Ammon's horn (tissue), 1 donor: ENCODE measurements at regions not wholly inside any gene's neighbourhood (a gene's known extent, or its start where the extent isn't known, plus 50 kb on each side); places are given as distances from the start of the nearest gene placed in this dataset.
"Not testable (repeated sequence)": the region's sequence is repeated elsewhere in the genome, so short reads cannot be mapped to it uniquely, and the experiment has no call there.

Experiments
- DNase-seq: peaks from one replicate; pipeline ENCODE4 v3.0.0-alpha.2; 2016; ENCODE audit warnings: low spot score

DNA sequence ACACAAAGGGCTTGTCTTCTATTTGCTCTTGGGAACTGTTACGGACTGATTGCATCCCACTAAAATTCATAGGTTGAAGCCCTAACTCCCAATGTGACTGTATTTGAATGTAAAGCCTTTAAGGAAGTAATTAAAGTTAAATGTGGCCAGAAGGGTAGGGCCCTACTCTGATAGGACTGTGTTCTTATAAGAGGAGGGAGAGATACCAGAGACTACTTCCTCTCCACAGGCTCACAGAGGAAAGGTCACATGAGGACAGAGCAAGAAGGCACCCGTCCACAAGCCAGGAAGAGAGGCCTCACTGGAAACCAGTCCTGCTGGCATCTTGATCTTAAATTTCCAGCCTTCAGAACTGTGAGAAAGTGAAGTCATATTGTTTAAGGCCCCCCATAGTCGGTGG is 211.9 kb downstream of the CDH26 start:
- DNase-seq = no peak

DNA sequence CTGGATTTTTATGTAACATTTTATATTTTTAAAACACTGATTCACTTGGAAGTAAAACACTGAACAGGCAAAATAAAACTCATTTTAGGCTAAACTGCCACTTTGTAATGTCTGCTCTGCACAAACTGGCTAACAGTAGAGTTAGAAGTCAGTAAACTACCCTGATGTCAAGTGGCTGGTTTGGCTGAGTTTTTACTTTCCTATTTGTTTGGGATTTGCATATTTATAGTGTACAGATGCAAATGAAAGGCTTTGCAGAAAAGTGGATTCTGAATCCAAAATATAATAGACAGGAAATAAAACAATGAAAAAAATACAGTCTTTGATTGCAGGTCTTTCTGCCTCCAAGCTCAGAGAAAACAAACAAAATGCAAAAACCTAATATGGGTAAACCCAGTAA is 213.1 kb downstream of the CDH26 start:
- no peak for DNase-seq

DNA sequence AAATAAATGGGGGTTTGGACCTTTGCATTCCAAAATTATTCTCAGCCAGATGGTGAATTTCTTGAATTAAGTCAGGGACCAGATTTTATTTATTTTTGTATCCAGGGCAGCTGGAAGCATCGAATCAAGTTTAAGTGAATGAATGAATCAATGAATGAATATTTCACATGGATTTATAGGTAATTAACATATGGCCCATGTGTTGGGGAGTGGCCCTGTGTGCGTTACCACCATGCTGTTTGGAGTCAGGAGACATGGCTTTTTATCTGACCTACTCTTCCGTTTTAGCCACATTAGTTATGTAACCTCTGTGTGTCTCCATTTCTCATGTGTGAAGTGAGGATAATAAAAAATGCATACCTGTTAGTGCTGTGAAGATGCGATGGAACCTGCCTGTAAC is 213.5 kb downstream of the CDH26 start:
- no peak for DNase-seq

DNA sequence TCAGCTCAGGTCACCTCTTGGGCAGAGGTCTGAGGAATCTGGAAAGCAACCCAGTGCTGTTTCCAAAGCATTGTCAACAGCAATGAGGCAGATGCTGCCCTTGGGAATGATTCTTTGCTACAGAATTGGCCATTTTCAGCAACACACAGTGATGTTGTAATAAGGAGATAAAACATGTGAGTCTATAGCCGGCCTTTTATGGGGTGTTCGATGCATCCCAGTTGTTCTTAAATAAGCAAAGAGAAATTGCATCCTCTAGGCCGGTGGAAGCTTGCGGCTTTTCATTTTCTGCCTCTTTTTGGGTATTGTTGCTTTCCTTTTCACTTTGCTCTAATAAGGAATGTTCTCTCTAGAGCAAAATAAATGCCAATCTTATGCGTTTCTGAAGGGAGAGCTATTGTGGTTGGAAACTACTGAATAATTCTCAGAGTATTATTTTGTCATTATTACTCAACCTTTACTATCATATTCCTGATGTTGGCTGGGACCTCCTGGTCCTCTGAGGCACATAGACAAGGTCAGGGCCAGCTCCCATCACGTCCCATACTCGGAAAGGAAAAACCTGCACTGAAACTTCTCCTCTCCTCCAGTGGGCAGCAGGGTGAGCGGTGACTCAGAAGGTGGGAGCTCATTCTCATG is 214.2 kb downstream of the CDH26 start:
- no peak for DNase-seq

DNA sequence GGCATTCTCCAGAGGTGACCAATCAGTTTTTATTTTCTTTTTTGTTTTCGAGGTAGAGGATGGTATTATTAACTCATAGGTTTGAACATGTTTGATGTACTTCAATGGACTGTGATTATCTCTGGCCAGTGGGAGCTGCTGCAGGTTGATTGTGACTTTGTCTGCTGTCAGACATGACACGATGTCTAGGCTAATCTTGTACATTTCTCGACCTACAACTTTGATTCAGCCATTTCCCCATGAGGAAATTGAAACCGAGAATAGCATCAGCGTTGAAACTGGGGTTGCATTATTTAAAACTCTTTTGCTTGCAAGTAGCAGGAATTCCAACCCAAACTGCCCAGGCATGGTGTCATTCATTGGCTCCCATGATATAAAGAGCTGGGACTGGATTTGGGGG is 218.9 kb downstream of the CDH26 start:
- DNase-seq = no peak

DNA sequence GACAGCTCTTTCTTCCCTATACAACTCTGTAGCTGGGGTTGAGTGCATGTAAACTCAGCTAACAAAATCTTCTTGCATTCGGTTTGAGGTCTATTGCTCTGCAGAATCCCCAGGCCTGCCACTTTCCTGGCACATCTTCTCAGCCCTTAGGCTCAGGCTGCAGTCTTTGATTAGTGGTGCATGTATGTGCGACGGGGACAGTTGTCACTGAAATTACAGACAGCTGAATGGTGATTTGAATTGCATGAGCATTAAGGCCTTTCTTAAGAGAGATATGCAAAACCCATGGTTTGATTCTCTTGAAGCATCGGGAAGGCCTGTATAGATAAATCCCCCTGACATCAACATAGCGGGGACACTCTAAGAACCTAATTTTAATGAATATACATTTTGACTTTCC is 222.8 kb downstream of the CDH26 start:
- no peak for DNase-seq

DNA sequence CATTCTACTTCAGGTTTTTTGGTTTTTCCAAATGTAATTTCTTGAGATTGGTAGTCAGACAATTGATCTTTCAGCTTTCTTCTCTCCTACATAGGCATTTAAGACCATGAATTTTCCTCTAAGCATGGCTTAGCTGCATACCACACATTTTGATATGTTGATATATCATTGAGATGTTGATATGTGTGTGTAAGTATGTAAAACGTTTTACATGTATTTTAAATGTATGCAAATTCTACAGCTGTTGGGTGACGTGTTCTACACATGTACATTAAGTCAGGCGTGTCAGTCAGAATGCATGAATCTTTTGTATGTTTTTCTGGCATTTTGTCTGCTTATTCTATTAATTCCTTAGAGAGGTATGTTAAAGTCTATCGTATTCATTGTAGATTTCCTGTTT is 228.2 kb downstream of the CDH26 start:
- DNase-seq = no peak

DNA sequence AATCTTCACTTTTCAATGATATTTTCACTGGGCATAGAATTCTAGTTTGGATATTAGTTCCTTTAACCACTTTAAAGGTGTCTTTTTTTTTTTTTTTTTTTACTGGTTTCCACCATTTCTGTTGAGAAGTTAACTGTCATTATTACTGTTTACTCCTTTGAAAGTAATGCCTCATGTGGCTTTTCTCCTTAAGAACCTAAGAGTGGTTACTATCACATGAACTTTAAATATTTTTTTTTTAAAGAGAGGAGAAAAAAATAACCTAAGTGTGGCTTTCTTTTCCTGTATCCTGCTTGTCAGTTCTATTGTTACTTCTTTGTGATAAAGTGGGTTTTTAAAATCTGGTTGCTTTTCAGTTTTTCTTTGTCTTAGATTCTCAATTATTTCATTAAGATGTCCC is 229.5 kb downstream of the CDH26 start:
- DNase-seq = no peak

DNA sequence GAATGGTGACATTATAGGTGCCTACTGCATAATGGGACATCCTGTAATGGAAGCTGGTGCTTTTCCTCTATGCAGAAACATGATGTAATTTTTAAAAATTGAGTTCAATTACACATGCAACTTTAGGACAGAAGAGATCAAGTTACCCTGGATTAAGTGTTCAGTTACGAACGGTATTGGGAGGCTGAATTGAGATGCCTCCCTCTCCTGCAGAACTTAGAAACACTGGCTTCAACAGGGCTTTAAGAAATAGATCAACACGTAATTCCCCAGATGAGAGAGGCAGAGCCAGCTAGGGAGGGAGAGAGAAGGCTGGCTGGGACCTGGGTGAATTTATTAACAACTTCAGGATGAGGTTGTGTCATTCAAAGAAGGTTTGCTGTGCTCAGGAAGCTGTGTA is 232.8 kb downstream of the CDH26 start:
- no peak for DNase-seq

DNA sequence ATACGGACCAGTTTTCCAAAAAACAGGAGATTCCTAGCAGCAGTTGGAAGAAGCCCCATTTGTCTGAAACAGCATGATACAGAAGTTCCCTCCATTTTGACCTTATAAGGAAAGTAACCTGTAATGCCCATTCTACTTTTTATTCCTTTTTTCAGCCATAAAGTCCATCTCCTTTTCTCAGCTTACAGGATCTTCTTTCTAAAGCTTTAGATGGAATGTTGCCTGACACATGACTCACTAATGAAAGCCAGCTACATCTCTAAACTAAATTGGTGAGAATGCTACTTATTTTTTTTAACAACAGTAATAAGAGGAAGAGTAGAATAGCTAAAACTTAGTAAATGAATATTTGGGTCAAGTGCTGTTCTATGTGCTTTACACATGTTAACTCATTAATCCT is 234.1 kb downstream of the CDH26 start:
- no peak for DNase-seq

DNA sequence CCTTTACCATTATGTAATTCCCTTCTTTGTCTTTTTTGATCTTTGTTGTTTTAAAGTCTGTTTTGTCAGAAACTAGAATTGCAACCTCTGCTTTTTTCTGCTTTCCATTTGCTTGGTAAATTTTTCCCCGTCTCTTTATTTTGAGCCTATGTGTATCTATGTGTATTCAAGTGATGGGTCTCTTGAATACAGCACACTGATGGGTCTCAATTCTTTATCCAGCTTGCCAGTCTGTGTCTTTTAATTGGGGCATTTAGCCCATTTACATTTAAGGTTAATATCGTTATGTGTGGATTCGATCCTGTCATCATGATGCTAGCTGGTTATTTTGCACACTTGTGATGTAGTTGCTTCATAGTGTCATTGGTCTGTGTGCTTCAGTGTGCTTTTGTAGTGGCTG is 240.9 kb downstream of the CDH26 start:
- DNase-seq = not testable (repeated sequence)

DNA sequence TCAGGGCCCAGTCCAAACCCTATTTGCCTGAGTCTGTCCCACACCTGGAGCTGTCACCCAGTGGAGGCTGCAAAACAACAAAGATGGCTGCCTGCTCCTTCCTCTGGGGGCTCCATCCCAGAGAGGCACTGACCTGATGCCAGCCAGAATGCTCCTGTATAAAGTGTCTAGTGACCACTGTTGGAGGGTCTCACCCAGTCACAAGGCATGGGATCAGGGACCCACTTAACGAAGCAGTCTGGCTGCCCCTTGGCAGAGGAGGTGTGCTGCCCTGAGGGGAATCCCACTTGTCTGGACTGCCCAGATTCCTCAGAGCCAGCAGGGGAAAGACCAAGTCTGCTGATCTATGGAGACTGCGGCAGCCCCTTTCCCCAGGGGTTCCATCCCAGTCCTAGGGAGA is 241.6 kb downstream of the CDH26 start:
- no peak for DNase-seq

DNA sequence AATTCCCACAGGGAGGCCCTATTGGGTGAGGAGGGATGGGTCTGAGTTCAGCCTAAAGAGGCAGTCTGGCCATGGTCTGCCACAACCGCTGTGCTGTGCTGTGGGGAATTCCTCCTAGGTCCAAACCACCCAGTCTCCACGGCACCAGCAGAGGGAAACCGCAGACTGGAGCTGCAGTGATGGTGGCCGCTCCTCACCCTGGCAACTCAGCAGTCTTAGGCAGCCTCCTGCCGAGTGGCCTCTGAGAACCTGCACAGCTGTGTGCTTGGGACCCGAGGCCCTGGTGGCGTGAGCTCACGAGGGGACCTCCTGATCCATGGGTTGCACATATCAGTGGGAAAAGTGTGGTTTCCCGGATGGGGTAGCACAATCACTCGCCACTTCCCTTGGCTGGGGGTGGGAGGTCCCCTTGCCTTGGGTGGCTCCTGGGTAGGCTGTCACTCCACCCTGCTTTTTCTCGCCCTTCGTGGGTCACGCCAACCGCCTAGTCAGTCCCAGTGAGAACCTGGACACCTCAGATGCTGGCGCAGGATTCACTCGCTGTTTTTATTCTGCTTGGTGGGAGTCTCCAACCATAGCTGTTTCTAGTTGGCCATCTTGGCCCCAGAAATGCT is 242.2 kb downstream of the CDH26 start:
- no peak for DNase-seq

DNA sequence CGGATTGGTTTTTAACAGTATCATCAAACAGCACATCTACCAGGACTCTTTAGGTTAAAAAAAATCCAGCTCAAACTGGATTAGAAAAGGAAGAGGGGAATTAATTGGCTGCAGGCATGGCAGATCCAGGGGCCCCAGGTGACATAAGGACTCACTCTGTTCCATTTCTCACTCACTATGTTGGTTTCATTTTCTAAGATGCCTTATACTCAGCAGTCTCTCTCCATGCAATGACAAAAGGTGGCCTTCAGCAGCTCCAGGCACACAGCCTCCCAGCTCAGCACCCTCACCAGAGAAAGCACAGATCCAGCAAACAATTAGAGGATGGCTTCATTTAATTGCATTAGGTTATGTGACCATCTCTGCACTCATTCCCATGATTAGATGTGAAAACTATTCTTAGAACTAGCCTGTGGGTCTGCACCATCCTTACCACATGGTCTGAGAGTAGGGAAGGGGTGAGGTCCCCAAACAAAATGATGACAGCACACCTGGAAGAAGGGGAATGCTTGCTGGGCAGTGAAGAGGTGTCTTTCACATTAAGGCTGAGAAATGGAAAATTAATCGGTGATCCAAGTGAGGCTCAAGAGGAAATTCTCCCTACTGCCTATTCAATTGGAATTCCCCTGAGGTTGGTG is 243.1 kb downstream of the CDH26 start:
- no peak for DNase-seq

DNA sequence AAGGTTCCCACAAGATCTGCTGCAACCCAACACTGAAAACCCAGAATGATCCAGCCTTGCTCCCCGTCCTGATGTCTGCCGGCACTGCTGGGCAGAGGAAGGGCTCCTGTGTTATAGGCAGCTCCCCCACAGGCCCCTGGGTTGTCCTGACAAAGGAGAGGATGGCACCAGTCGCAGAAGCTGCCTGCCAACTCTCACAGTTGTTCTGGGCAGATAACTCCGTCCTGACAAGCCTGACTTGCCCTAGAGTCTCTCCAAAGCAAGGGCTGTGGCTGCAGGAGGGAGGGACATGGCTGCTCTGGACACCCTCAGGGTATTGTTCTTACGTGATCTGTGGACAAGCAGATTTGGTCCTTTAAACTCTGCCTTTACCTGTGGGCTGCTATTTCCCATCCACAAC is 243.8 kb downstream of the CDH26 start:
- DNase-seq = no peak

DNA sequence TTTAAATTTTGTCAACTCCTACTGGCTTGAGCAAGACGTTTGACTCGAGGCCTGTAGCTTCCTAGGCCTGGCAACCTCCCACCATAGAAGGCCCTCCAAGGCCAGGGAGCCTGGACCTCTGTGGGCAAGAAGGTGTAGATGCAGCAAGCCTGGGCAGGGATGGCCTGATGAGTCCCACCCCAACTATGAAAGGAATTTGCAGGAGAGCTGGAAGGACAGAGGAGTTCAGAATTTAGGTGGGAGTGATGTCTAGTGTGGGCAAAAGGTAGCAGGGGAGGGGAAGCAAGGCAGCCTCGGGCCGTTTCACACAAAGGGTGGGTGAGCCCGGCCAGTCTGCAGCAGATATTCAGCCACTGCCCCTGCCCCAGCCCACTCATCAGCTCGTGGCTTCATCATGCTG is 245.2 kb downstream of the CDH26 start:
- no peak for DNase-seq

DNA sequence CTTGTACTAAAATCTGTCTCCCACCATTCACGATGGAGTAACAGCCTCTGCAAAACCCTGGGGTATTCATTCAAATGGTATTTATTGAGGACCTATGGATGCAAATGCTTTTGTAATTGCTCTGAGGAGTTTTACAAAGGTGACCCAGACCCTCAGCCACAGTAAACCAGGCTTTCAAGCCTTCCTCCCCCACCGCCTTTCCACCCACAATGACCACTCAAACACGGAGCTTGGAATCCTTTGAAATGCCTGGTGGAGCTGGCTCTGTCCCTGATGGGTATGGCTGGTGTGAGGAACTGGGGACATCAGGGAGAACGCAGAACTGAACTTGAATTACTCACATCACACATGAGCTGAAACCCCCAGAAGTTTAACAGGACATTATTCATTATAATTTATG is 246.4 kb downstream of the CDH26 start:
- no peak for DNase-seq

DNA sequence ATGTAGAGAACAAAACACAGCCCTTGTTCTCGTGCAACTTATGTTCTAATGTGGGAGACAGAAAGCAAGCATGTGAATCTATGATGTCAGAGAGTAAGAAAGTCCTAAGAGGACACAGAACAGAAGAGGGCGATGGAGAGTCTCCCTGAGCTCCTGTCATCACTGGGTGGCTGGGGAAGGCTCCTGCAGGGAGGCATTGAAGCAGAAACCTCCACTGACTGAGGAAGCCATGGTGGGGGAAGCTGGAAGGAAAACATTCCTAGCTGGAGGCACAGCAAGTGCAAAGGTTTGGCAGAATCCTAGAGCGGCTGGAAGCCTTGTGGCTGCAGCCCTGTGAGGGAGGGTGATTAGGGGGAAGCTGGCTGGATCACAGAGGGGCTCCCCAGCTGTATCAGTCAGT is 248.0 kb downstream of the CDH26 start:
- no peak for DNase-seq

DNA sequence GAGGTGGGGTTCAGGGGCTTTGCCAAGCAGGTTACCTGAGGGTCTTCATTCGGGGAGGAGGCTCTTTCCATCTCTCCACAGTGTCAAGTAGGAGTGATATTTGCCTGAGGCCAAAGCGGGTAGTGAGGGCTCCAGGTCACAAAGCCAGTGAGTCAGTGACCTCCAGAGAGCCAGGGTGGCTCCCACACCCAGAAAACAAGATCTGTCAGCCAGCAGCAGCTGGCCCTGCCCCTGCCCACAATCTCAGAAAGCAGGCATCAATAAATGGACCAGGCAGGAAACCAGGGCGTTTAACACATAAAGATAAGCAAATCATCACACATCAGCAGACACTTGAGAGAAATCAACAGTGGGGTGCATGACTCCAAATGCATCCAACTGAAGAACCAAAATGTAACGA is 250.8 kb downstream of the CDH26 start:
- no peak for DNase-seq

DNA sequence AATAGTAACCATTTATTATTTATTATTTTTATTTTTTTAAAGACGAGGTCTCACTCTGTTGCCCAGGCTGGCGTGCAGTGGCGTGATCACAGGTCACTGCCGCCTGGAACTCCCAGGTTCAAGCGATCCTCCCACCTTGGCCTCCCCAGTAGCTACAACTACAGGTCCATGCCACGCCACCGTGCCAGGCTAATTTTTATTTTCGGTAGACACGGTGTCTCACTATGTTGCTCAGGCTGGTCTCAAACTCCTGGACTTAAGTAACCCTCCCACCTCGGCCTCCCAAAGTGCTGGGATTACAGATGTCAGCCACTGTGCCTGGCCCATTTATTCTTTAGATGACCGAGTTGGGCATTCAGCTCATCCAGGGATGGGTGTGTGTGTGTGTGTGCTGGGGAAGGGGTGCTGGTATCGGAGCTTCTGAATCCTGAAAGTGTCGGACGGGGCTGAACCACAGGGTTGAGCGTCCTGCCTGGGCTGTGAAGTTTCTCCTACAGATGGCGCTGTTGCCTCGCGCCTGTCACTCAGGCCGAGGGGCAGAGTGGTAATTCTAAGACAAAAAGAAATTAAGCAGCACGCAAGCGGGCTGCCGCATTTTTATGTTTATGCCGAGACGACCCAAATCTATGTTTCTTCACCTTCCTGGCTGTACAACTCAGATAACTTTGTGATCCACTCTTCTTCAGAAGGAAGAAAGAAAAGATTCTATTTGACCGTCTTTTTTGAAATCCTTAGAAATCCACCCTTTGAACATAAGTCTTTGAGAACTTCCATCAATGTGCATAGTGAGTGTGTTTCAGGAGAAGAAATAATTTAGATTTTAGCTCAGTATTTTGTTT is 252.8 kb downstream of the CDH26 start:
- DNase-seq = peak; percentile 88

DNA sequence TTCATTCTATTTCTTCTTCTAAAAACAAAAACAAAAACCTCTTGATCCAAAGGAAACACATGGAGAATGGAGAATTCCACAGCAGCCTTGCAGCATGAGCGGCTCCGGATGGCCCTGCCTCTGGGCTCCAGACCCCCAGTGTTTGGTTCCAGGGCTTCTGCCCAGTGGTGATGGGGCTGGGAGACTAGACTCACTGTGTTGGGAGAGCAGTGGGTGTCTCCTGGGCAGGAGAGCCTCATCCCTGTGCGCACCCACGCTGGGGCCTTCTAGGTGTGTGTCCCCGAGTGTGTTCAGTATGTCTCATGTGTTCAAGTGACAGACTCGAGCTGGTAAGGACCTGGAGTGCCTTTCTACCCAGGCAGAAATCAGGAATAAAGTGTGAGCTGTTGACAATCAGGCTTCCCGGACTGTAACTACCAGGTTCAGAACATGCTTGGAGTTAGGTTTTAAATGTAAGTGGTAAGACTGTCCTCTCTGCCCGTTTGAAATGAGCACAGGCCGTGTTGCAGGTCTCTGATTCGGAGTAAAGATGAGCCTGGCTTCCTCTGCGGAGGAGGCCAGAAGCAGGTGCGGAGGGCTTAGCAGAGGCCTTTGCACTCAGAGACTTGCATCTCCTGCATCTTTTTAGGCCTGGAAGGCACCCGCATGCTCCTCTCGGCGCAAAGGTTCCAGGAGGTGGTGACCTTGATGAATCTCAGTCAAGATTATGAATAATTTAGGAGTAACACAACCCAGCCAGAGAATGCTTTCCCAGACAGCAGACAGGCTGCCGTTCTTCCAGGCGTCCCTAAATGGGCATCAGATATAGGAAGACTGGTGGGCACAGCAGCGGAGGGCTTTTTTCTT is 253.6 kb downstream of the CDH26 start:
- no peak for DNase-seq

DNA sequence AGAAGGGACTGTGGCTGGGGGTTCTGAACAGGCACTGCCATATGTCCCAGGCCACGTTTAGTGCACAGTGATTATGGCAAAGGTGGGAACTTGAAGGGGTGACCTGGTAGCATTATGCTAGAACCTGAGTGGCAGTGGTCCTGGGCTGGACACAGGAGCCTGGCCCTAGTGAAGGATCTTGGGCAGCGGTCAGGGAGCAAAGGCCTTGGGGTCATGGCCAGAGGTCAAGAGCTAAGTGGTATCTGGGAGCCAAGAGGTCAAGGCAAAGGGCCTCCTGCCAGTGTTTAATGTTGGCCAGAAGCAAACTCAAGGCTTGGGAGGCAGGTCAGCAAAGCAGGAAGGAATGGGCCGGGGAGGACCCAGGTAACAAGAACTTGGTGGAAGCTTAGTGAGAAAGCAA is 254.5 kb downstream of the CDH26 start:
- DNase-seq = no peak
